ENCODE measurements at regions not wholly inside any gene's neighbourhood (a gene's known extent, or its start where the extent isn't known, plus 50 kb on each side); places are given as distances from the start of the nearest gene placed in this dataset.

- TF ChIP-seq POLR2A (IDR thresholded peaks at IDR 0.05; ENCODE audit: low read length) (no peak), GATA1 (IDR thresholded peaks at IDR 0.05; ENCODE audit: low read depth, low read length) (no peak)
- peak; percentile 71 to 75 for DNase-seq
Observed at GRCh38 chr5:164358531-164359259, 853.3 kb downstream of the MAT2B start.

- no peak for DNase-seq
- TF ChIP-seq GATA1 (IDR thresholded peaks at IDR 0.05; ENCODE audit: low read depth, low read length): no peak
- TF ChIP-seq POLR2A (IDR thresholded peaks at IDR 0.05; ENCODE audit: low read length): no peak
Observed at GRCh38 chr5:164359260-164360255, 854.1 kb downstream of the MAT2B start.

- no peak for TF ChIP-seq GATA1 (IDR thresholded peaks at IDR 0.05; ENCODE audit: low read depth, low read length)
- no peak for TF ChIP-seq POLR2A (IDR thresholded peaks at IDR 0.05; ENCODE audit: low read length)
- peak in 1 of 2 experiments; percentile 19 for DNase-seq
Observed at GRCh38 chr5:164360589-164360988, 855.2 kb downstream of the MAT2B start.

- DNase-seq: no peak
- TF ChIP-seq POLR2A (IDR thresholded peaks at IDR 0.05; ENCODE audit: low read length) (no peak), GATA1 (IDR thresholded peaks at IDR 0.05; ENCODE audit: low read depth, low read length) (no peak)
Observed at GRCh38 chr5:164361986-164362385, 856.6 kb downstream of the MAT2B start.

GRCh38 chr5:164362835-164363234 is 857.4 kb downstream of the MAT2B start:
- DNase-seq: no peak
- no peak for TF ChIP-seq GATA1 (IDR thresholded peaks at IDR 0.05; ENCODE audit: low read depth, low read length)
- no peak for TF ChIP-seq POLR2A (IDR thresholded peaks at IDR 0.05; ENCODE audit: low read length)

GRCh38 chr5:164364237-164365208 is 859.1 kb downstream of the MAT2B start:
- no peak for DNase-seq
- TF ChIP-seq POLR2A (IDR thresholded peaks at IDR 0.05; ENCODE audit: low read length): no peak
- TF ChIP-seq GATA1 (IDR thresholded peaks at IDR 0.05; ENCODE audit: low read depth, low read length): no peak

GRCh38 chr5:164370841-164371240 is 865.4 kb downstream of the MAT2B start:
- no peak for TF ChIP-seq POLR2A (IDR thresholded peaks at IDR 0.05; ENCODE audit: low read length)

GRCh38 chr5:164372892-164373291 is 867.5 kb downstream of the MAT2B start:
- TF ChIP-seq GATA1 (IDR thresholded peaks at IDR 0.05; ENCODE audit: low read depth, low read length) (no peak), POLR2A (IDR thresholded peaks at IDR 0.05; ENCODE audit: low read length) (no peak)
- DNase-seq: no peak

More at GRCh38 chr5:164370841-164371240, 865.4 kb downstream of the MAT2B start:
- DNase-seq: no peak

GRCh38 chr5:164373876-164374275 is 868.5 kb downstream of the MAT2B start:
- DNase-seq: no peak
- TF ChIP-seq GATA1 (IDR thresholded peaks at IDR 0.05; ENCODE audit: low read depth, low read length) (no peak), POLR2A (IDR thresholded peaks at IDR 0.05; ENCODE audit: low read length) (no peak)

- DNase-seq: no peak
- TF ChIP-seq GATA1 (IDR thresholded peaks at IDR 0.05; ENCODE audit: low read depth, low read length) (no peak), POLR2A (IDR thresholded peaks at IDR 0.05; ENCODE audit: low read length) (no peak)
Observed at GRCh38 chr5:164375051-164375450, 869.6 kb downstream of the MAT2B start.

- TF ChIP-seq POLR2A (IDR thresholded peaks at IDR 0.05; ENCODE audit: low read length) (no peak), GATA1 (IDR thresholded peaks at IDR 0.05; ENCODE audit: low read depth, low read length) (no peak)
- no peak for DNase-seq
Observed at GRCh38 chr5:164376843-164377242, 871.4 kb downstream of the MAT2B start.

GRCh38 chr5:164377746-164378145 is 872.3 kb downstream of the MAT2B start:
- no peak for DNase-seq
- TF ChIP-seq POLR2A (IDR thresholded peaks at IDR 0.05; ENCODE audit: low read length) (no peak), GATA1 (IDR thresholded peaks at IDR 0.05; ENCODE audit: low read depth, low read length) (no peak)

GRCh38 chr5:164383662-164384061 is 878.2 kb downstream of the MAT2B start:
- no peak for DNase-seq
- TF ChIP-seq POLR2A (IDR thresholded peaks at IDR 0.05; ENCODE audit: low read length): no peak
- TF ChIP-seq GATA1 (IDR thresholded peaks at IDR 0.05; ENCODE audit: low read depth, low read length): no peak
